Stomach (tissue), 4 donors: ENCODE measurements at regions not wholly inside any gene's neighbourhood (a gene's known extent, or its start where the extent isn't known, plus 50 kb on each side); places are given as distances from the start of the nearest gene placed in this dataset.

Experiments used
- POLR2A ChIP-seq, 4 donors: fragments of 450-650 bp; IDR thresholded peaks; one replicate each; pipeline ENCODE4 v1.6.1; 2016; ENCODE audit warnings: antibody characterized with exemption in 4 of 4, control low read depth in 2 of 4, mild to moderate bottlenecking in 1 of 4, moderate library complexity in 1 of 4
- TF ChIP-seq, protein P1 (sequence below), 7 experiments: fragments of 450-650 bp in 4 of 7; fragments of 200-600 bp in 3 of 7; sonication (generic) in 3 of 7; IDR thresholded peaks; one replicate each; pipeline ENCODE4 v1.5.1; 2016 to 2019; ENCODE audit warnings: antibody characterized with exemption in 7 of 7, control low read depth in 2 of 7, mild to moderate bottlenecking in 1 of 7

DNA sequence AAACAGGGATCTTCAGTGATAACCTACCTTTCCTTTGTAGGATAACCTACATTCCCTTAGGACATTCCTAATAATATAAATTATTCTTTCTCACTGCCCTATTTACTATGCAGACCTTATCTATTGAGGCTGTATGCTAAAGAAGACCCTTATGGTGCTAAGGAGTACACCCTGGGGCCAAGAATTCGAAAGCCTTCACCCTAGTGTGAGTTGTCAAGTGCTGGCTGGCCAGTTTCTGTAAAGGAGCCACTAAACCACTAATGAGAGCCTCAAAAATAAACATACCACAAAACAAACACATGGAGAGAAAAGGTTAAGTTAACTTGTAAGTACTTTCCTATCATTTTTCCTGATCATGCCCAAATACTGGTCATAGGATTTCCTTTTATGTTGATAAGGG, 315.0 kb upstream of the CAMK1G start:
- TF ChIP-seq, protein P1, sequence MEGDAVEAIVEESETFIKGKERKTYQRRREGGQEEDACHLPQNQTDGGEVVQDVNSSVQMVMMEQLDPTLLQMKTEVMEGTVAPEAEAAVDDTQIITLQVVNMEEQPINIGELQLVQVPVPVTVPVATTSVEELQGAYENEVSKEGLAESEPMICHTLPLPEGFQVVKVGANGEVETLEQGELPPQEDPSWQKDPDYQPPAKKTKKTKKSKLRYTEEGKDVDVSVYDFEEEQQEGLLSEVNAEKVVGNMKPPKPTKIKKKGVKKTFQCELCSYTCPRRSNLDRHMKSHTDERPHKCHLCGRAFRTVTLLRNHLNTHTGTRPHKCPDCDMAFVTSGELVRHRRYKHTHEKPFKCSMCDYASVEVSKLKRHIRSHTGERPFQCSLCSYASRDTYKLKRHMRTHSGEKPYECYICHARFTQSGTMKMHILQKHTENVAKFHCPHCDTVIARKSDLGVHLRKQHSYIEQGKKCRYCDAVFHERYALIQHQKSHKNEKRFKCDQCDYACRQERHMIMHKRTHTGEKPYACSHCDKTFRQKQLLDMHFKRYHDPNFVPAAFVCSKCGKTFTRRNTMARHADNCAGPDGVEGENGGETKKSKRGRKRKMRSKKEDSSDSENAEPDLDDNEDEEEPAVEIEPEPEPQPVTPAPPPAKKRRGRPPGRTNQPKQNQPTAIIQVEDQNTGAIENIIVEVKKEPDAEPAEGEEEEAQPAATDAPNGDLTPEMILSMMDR (IDR thresholded peaks at IDR 0.05): no peak
- no peak for TF ChIP-seq POLR2A (IDR thresholded peaks at IDR 0.05)
